Transverse colon (tissue), 4 donors: ENCODE measurements at regions not wholly inside any gene's neighbourhood (a gene's known extent, or its start where the extent isn't known, plus 50 kb on each side); places are given as distances from the start of the nearest gene placed in this dataset.
"Not testable (repeated sequence)": the region's sequence is repeated elsewhere in the genome, so short reads cannot be mapped to it uniquely, and the experiment has no call there.

ENCODE experiments used
- CTCF ChIP-seq, 5 experiments: fragments of 200-600 bp in 3 of 5; fragments of 450-650 bp in 2 of 5; sonication (generic) in 3 of 5; IDR thresholded peaks; 1 replicate in 2 of 5; 2 replicates in 3 of 5; pipeline ENCODE4 v1.5.1; 2016 to 2017; ENCODE audit warnings: antibody characterized with exemption in 5 of 5, inconsistent platforms in 3 of 5, mild to moderate bottlenecking in 2 of 5, moderate library complexity in 1 of 5
- POLR2A ChIP-seq: fragments of 450-650 bp; IDR thresholded peaks from one replicate; pipeline ENCODE4 v1.6.1; 2016; ENCODE audit warnings: antibody characterized with exemption, mild to moderate bottlenecking, moderate library complexity
- POLR2AphosphoS5 ChIP-seq, 3 donors: sonication (generic); formaldehyde crosslinking; IDR thresholded peaks; one replicate each; pipeline ENCODE4 v1.6.1; 2016; ENCODE audit warnings: antibody characterized with exemption in 3 of 3

GRCh38 chr10:53326401-53327305 lies 554.1 kb upstream of the MBL2 start:
- TF ChIP-seq POLR2AphosphoS5 (IDR thresholded peaks at IDR 0.05); CTCF (IDR thresholded peaks at IDR 0.05); POLR2A: not testable (repeated sequence)
